G401.6 (cell line): ENCODE measurements at regions not wholly inside any gene's neighbourhood (a gene's known extent, or its start where the extent isn't known, plus 50 kb on each side); places are given as distances from the start of the nearest gene placed in this dataset.
A peak's percentile ranks its signal among the peaks of the same experiment; 100 is the strongest.

Experiments
- FAIRE-seq: peaks from 2 replicates; lab custom pipeline; 2012; peaks lifted over from hg19 to GRCh38; lab: Jason Lieb, UNC

GRCh38 chr12:47558625-47559345 lies 147.0 kb downstream of the RPAP3 start:
- no peak for FAIRE-seq

- no peak for FAIRE-seq
These were observed 148.4 kb downstream of the RPAP3 start for GRCh38 chr12:47557386-47557785.

GRCh38 chr12:47556261-47557030 lies 149.4 kb downstream of the RPAP3 start:
- FAIRE-seq, result no peak

GRCh38 chr12:47554046-47554653 lies 151.7 kb downstream of the RPAP3 start:
- FAIRE-seq, result no peak

GRCh38 chr12:47553266-47553665 lies 152.6 kb downstream of the RPAP3 start:
- FAIRE-seq, result no peak

GRCh38 chr12:47551426-47551851 lies 154.4 kb downstream of the RPAP3 start:
- no peak for FAIRE-seq

GRCh38 chr12:47549258-47549657 lies 156.6 kb downstream of the RPAP3 start:
- no peak for FAIRE-seq

- FAIRE-seq, result no peak
These were observed 157.4 kb downstream of the RPAP3 start for GRCh38 chr12:47548401-47548800.

- FAIRE-seq, result peak; percentile 79
These were observed 158.8 kb downstream of the RPAP3 start for GRCh38 chr12:47547077-47547476.

GRCh38 chr12:47545938-47546609 lies 159.8 kb downstream of the RPAP3 start:
- FAIRE-seq, result no peak

GRCh38 chr12:47534695-47535094 lies 171.1 kb downstream of the RPAP3 start:
- FAIRE-seq, result no peak

- FAIRE-seq, result no peak
These were observed 175.8 kb downstream of the RPAP3 start for GRCh38 chr12:47530050-47530449.

GRCh38 chr12:47527816-47528215 lies 178.0 kb downstream of the RPAP3 start:
- FAIRE-seq, result no peak

GRCh38 chr12:47520029-47520428 lies 185.8 kb downstream of the RPAP3 start:
- no peak for FAIRE-seq

GRCh38 chr12:47517122-47517521 lies 188.7 kb downstream of the RPAP3 start:
- no peak for FAIRE-seq

GRCh38 chr12:47509398-47509851 lies 196.4 kb downstream of the RPAP3 start:
- no peak for FAIRE-seq

GRCh38 chr12:47507221-47507620 lies 198.6 kb downstream of the RPAP3 start:
- FAIRE-seq, result no peak

GRCh38 chr12:47504775-47505446 lies 200.9 kb downstream of the RPAP3 start:
- FAIRE-seq, result no peak

- no peak for FAIRE-seq
These were observed 212.0 kb downstream of the RPAP3 start for GRCh38 chr12:47493801-47494200.

GRCh38 chr12:47491516-47492305 lies 214.1 kb downstream of the RPAP3 start:
- FAIRE-seq, result no peak

GRCh38 chr12:47488888-47489287 lies 216.9 kb downstream of the RPAP3 start:
- no peak for FAIRE-seq
